DND-41 (cell line): ENCODE measurements at regions not wholly inside any gene's neighbourhood (a gene's known extent, or its start where the extent isn't known, plus 50 kb on each side); places are given as distances from the start of the nearest gene placed in this dataset.

Source experiments
- ATAC-seq: fragments of 200-7000 bp; cut with Tn5 transposase; 3 replicates; pipeline ENCODE4 v1.9.1; 2021; ENCODE audit warnings: low read depth; ENCODE audit not compliant: insufficient read depth
- DNase-seq: peaks from one replicate; pipeline ENCODE4 v3.0.0-alpha.2; 2020
- H2AFZ ChIP-seq: 2 replicates; pipeline ENCODE4 v1.6.0; 2012; ENCODE audit warnings: low read depth, low read length
- H3K27ac ChIP-seq: 2 replicates; pipeline ENCODE4 v1.5.1; 2012; ENCODE audit warnings: low read length, inconsistent platforms
- H3K27me3 ChIP-seq: fragments of 200-600 bp; sonication (generic); 2 replicates; pipeline ENCODE4 v1.6.0; 2012; ENCODE audit warnings: low read length, mild to moderate bottlenecking, inconsistent platforms; ENCODE audit not compliant: insufficient read depth, poor library complexity
- H3K36me3 ChIP-seq: 2 replicates; pipeline ENCODE4 v1.5.1; 2012; ENCODE audit warnings: low read length, inconsistent platforms; ENCODE audit not compliant: insufficient read depth
- H3K4me1 ChIP-seq: 2 replicates; pipeline ENCODE4 v1.5.1; 2012; ENCODE audit warnings: mild to moderate bottlenecking, low read length; ENCODE audit not compliant: insufficient read depth
- H3K4me2 ChIP-seq: 2 replicates; pipeline ENCODE4 v1.6.0; 2012; ENCODE audit warnings: mild to moderate bottlenecking, moderate library complexity, low read length, inconsistent platforms; ENCODE audit not compliant: insufficient read depth
- H3K4me3 ChIP-seq, 2 experiments: fragments of 200-600 bp in 1 of 2; shearing (Covaris generic) in 1 of 2; 2 replicates each; pipeline ENCODE4 v1.5.1; 2012 to 2016; ENCODE audit warnings: inconsistent platforms in 2 of 2, low read length in 2 of 2, mild to moderate bottlenecking in 2 of 2, low read depth in 1 of 2, moderate library complexity in 1 of 2
- H3K79me2 ChIP-seq: 2 replicates; pipeline ENCODE4 v1.6.0; 2012; ENCODE audit warnings: low read length, inconsistent platforms; ENCODE audit not compliant: insufficient read depth
- H3K9ac ChIP-seq: 2 replicates; pipeline ENCODE4 v1.6.0; 2012; ENCODE audit warnings: low read depth, mild to moderate bottlenecking, inconsistent platforms, low read length, moderate library complexity
- H3K9me3 ChIP-seq: 2 replicates; pipeline ENCODE4 v1.5.1; 2012; ENCODE audit warnings: low read length, moderate library complexity, mild to moderate bottlenecking, inconsistent platforms; ENCODE audit not compliant: insufficient read depth, severe bottlenecking
- H4K20me1 ChIP-seq: 2 replicates; pipeline ENCODE4 v1.6.0; 2012; ENCODE audit warnings: low read length; ENCODE audit not compliant: insufficient read depth
- CTCF ChIP-seq: IDR thresholded peaks from 2 replicates; pipeline ENCODE4 v1.5.1; 2012; ENCODE audit warnings: borderline replicate concordance, low read length, moderate library complexity, mild to moderate bottlenecking; ENCODE audit not compliant: poor library complexity, severe bottlenecking; ENCODE audit errors: extremely low read depth
- EZH2 ChIP-seq: IDR thresholded peaks from 3 replicates; pipeline ENCODE4 v1.6.1; 2012; ENCODE audit warnings: borderline replicate concordance, low read depth, mild to moderate bottlenecking, moderate library complexity, low read length, inconsistent platforms; ENCODE audit not compliant: severe bottlenecking

DNA sequence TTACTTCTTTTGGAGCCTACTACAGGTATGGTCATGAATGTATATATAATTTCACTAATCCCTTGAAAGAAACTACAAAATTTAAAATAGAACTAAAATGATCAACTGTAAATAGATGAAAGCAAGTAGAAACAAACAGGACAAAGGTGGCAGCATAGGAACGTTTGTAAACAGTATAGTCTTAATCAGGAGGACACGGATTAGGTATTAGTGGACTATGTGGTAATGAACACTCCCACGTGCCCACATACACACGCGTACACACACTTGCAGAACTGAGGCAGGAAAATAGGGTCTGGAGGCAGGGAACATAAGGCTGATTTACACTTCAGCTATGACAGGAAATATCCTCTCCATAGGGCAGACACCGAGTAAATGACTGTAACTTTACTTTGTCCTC lies 1397.8 kb downstream of the NCAM2 start:
- H3K9me3 ChIP-seq: peaks cover 8% of the 10 kb centered on the region
- H3K4me2 ChIP-seq: peak overlapping the region; percentile 55
- H3K79me2 ChIP-seq: no peaks in the 10 kb centered on the region
- DNase-seq (no peak), ATAC-seq (no peak)
- H3K27ac ChIP-seq: peak overlapping the region; percentile 46
- H4K20me1 ChIP-seq: no peaks in the 10 kb centered on the region
- no peaks in the 10 kb centered on the region for H3K27me3 ChIP-seq
- H3K36me3 ChIP-seq: no peaks in the 10 kb centered on the region
- TF ChIP-seq CTCF (no peak), EZH2 (no peak)
- peaks cover 11% of the 10 kb centered on the region for H3K4me1 ChIP-seq
- H3K9ac ChIP-seq: peak overlapping the region; percentile 20; the same call in 1 of the 2 replicates
- H2AFZ ChIP-seq: peak overlapping the region; percentile 78
- H3K4me3 ChIP-seq: peak overlapping the region in 1 of 2 experiments; percentile 35; a peak in 1 of 4 replicates

GRCh38 chr21:22399681-22400514 lies 1401.7 kb downstream of the NCAM2 start:
- no peak overlapping the region for H3K27ac ChIP-seq
- H3K9me3 ChIP-seq: peaks cover 8% of the 10 kb centered on the region
- no peaks in the 10 kb centered on the region for H3K27me3 ChIP-seq
- no peak overlapping the region for H2AFZ ChIP-seq
- TF ChIP-seq EZH2: no peak
- no peak for TF ChIP-seq CTCF
- H3K4me3 ChIP-seq: no peak overlapping the region
- no peaks in the 10 kb centered on the region for H4K20me1 ChIP-seq
- DNase-seq (no peak), ATAC-seq (no peak)
- peaks cover 11% of the 10 kb centered on the region for H3K4me1 ChIP-seq
- no peaks in the 10 kb centered on the region for H3K79me2 ChIP-seq
- H3K4me2 ChIP-seq: no peak overlapping the region
- no peak overlapping the region for H3K9ac ChIP-seq
- no peaks in the 10 kb centered on the region for H3K36me3 ChIP-seq

DNA sequence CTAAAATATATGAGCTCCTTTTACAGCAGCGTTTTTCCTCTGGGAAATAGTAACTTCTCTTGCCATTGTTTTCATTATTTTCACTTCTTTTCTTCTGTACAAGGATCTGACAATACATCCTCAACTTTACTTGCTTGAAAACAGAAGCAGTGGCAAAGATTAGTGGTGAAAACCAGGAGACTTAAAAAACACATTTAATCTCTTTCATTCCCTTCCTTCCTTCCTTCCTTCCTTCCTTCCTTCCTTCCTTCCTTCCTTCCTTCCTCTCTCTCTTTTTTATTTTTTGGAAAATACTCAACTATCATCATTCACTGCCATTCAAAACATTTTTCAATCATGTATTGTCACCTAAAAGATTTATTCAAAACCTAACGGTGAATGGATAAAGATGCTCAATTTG lies 1411.4 kb downstream of the NCAM2 start:
- H3K9ac ChIP-seq: no peak overlapping the region

More for the DNA sequence above, 1411.4 kb downstream of the NCAM2 start:
- H2AFZ ChIP-seq: no peak overlapping the region
- H3K36me3 ChIP-seq: no peaks in the 10 kb centered on the region
- DNase-seq (no peak), ATAC-seq (no peak)
- TF ChIP-seq CTCF (no peak), EZH2 (no peak)
- no peaks in the 10 kb centered on the region for H3K4me1 ChIP-seq
- H3K9me3 ChIP-seq: peaks cover 7% of the 10 kb centered on the region
- H3K79me2 ChIP-seq: no peaks in the 10 kb centered on the region
- no peak overlapping the region for H3K4me2 ChIP-seq
- no peaks in the 10 kb centered on the region for H3K27me3 ChIP-seq
- no peak overlapping the region for H3K27ac ChIP-seq
- H3K4me3 ChIP-seq: no peak overlapping the region
- H4K20me1 ChIP-seq: no peaks in the 10 kb centered on the region
